ENCODE measurements at regions not wholly inside any gene's neighbourhood (a gene's known extent, or its start where the extent isn't known, plus 50 kb on each side); places are given as distances from the start of the nearest gene placed in this dataset.

DNA sequence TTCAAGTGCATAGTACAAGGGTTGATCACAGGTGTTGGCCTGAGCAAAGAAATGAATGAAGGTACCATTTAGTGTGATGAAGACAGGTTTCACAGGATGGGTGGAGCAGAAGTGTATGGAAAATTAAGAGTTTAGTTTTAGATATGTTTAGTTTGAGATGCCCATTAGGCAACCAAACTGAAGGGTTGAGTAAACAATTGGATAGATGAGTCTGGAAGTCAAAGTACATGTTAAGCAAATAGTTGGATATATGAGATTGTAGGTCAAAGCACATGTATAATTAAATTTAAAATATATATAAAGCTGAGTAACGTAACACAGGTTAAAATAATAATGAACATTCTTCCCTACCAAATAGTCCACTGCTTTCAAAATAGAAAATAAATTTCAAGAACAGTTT is 237.1 kb upstream of the PCSK5 start:
- TF ChIP-seq, protein P1, sequence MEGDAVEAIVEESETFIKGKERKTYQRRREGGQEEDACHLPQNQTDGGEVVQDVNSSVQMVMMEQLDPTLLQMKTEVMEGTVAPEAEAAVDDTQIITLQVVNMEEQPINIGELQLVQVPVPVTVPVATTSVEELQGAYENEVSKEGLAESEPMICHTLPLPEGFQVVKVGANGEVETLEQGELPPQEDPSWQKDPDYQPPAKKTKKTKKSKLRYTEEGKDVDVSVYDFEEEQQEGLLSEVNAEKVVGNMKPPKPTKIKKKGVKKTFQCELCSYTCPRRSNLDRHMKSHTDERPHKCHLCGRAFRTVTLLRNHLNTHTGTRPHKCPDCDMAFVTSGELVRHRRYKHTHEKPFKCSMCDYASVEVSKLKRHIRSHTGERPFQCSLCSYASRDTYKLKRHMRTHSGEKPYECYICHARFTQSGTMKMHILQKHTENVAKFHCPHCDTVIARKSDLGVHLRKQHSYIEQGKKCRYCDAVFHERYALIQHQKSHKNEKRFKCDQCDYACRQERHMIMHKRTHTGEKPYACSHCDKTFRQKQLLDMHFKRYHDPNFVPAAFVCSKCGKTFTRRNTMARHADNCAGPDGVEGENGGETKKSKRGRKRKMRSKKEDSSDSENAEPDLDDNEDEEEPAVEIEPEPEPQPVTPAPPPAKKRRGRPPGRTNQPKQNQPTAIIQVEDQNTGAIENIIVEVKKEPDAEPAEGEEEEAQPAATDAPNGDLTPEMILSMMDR (IDR thresholded peaks at IDR 0.05; ENCODE audit: extremely low read depth in 1 of 2, insufficient read depth in 1 of 2, low read depth in 1 of 2, low read length in 2 of 2): no peak
- TF ChIP-seq, protein P2, sequence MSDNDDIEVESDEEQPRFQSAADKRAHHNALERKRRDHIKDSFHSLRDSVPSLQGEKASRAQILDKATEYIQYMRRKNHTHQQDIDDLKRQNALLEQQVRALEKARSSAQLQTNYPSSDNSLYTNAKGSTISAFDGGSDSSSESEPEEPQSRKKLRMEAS (IDR thresholded peaks at IDR 0.05; ENCODE audit: insufficient read depth, insufficient read length): no peak
- TF ChIP-seq MYC (IDR thresholded peaks at IDR 0.05; ENCODE audit: low read depth, low read length) (no peak), POLR2A (IDR thresholded peaks at IDR 0.05; ENCODE audit: low read depth, low read length) (no peak), POLR2AphosphoS5 (IDR thresholded peaks at IDR 0.05; ENCODE audit: insufficient read depth, low read depth, low read length) (no peak)
